Activated T-helper 1 cell treated with anti-CD3 and anti-CD28 coated beads, Interleukin-12 subunit alpha, Interleukin-12 subunit beta, Interleukin-2, Interleukin-4 antibody, amounts not matched to agents 30 ng/mL and 10 ng/mL and 1 ng/mL, durations not matched to agents 14 hours and 24 hours and 36 hours (primary cell): ENCODE measurements at regions not wholly inside any gene's neighbourhood (a gene's known extent, or its start where the extent isn't known, plus 50 kb on each side); places are given as distances from the start of the nearest gene placed in this dataset.

Experiments
- DNase-seq: peaks from one replicate; pipeline ENCODE4 v3.0.0; 2021; ENCODE audit warnings: low spot score
- H3K27ac Mint-ChIP-seq: one replicate; pipeline ENCODE4 v1.8.0; 2021; ENCODE audit warnings: mild to moderate bottlenecking, mixed read lengths
- H3K27me3 Mint-ChIP-seq: one replicate; pipeline ENCODE4 v1.8.0; 2022; ENCODE audit warnings: mild to moderate bottlenecking, moderate library complexity, mixed read lengths; ENCODE audit not compliant: insufficient read depth
- H3K36me3 Mint-ChIP-seq: one replicate; pipeline ENCODE4 v1.8.0; 2021; ENCODE audit warnings: low read depth, mixed read lengths
- H3K4me1 Mint-ChIP-seq: one replicate; pipeline ENCODE4 v1.8.0; 2021; ENCODE audit warnings: low read depth, mixed read lengths
- H3K4me3 Mint-ChIP-seq: one replicate; pipeline ENCODE4 v1.8.0; 2021; ENCODE audit warnings: mild to moderate bottlenecking, moderate library complexity, mixed read lengths
- H3K9me3 Mint-ChIP-seq: one replicate; pipeline ENCODE4 v1.8.0; 2021; ENCODE audit warnings: mixed read lengths
- intact Hi-C: fragments of 100-400 bp; cut with micrococcal nuclease; formaldehyde crosslinking; loops from one replicate; pipeline ENCODE4 v1.15.1; 2024

DNA sequence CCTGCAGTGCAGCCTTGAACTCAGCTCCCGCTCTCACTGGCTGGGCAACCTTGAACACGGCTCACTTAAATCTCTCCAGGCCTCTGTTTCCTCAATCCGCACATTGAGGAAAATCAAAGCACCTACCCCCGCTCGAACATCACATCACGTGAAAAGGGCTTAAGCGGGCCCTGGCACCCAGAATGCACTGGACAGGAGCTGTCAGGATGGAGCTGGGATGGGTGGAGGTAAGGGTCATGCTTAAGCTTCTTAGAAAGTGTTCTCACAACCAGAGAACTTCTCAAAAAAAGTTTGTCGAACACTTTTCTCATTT is 55.7 kb upstream of the MGMT start:
- Mint-ChIP-seq H3K9me3 (no peaks in the 10 kb centered on the region), H3K36me3 (no peaks in the 10 kb centered on the region), H3K4me1 (no peaks in the 10 kb centered on the region), H3K27me3 (no peaks in the 10 kb centered on the region), H3K27ac (no peak overlapping the region), H3K4me3 (no peak overlapping the region)
- DNase-seq: no peak
- intact Hi-C loops: no loop called here

DNA sequence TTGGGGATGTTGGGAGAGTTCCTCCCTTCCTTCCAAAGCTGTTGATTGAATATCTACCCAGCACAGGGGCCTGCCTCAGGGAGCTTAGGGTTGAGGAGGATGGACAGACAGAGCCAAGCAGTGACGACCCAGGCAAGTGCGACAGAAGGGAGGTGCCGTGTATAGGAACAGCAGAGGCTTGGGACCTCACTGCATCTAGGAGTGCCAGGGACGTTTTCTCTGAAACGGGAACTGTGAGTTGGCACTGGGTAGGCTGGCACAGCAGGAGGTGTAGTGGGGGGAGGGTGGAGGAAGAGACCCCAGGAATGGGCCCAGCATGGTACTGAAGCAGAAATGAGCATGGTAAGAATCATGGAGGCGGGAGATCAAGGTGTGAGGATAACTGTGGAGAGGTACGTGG is 55.3 kb upstream of the MGMT start:
- no peaks in the 10 kb centered on the region for H3K27me3 Mint-ChIP-seq
- no peak for DNase-seq
- intact Hi-C loops: no loop called here
- H3K9me3 Mint-ChIP-seq: no peaks in the 10 kb centered on the region
- H3K4me3 Mint-ChIP-seq: no peak overlapping the region
- no peaks in the 10 kb centered on the region for H3K36me3 Mint-ChIP-seq
- no peak overlapping the region for H3K27ac Mint-ChIP-seq
- H3K4me1 Mint-ChIP-seq: no peaks in the 10 kb centered on the region

- intact Hi-C loops: no loop called here
These were observed 54.0 kb upstream of the MGMT start for GRCh38 chr10:129413024-129413423.

GRCh38 chr10:129415215-129416140 is 51.6 kb upstream of the MGMT start:
- H3K9me3 Mint-ChIP-seq: no peaks in the 10 kb centered on the region
- H3K27me3 Mint-ChIP-seq: no peaks in the 10 kb centered on the region
- H3K27ac Mint-ChIP-seq: no peak overlapping the region
- no peaks in the 10 kb centered on the region for H3K4me1 Mint-ChIP-seq
- intact Hi-C loops: no loop called here
- H3K4me3 Mint-ChIP-seq: no peak overlapping the region
- H3K36me3 Mint-ChIP-seq: no peaks in the 10 kb centered on the region
- DNase-seq: no peak

More at GRCh38 chr10:129413024-129413423, 54.0 kb upstream of the MGMT start:
- Mint-ChIP-seq H3K4me3 (no peak overlapping the region), H3K27ac (no peak overlapping the region), H3K27me3 (no peaks in the 10 kb centered on the region), H3K9me3 (no peaks in the 10 kb centered on the region), H3K36me3 (no peaks in the 10 kb centered on the region), H3K4me1 (no peaks in the 10 kb centered on the region)
- no peak for DNase-seq

DNA sequence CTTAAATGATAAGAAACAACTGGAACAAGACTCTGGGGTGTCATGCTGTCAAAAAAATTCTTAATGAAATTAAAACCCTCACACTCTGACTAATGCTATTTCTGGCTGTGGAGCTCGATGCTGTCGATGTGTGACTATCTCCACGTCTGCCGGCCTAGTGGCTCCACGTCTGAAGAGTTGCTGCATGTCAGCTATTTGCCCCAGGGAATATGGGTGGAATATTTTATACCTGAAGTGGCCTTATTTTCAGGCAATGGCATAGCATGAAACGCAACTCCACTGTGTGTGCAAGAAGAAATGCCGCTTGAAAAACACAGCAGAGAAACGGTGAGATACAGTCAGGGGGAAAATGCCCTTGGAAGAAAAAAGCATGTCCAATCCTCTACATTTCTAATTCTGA is 50.9 kb upstream of the MGMT start:
- Mint-ChIP-seq H3K4me1 (no peaks in the 10 kb centered on the region), H3K27ac (no peak overlapping the region), H3K4me3 (no peak overlapping the region), H3K9me3 (no peaks in the 10 kb centered on the region), H3K36me3 (no peaks in the 10 kb centered on the region), H3K27me3 (no peaks in the 10 kb centered on the region)
- DNase-seq: no peak
- intact Hi-C loops: no loop called here

- Mint-ChIP-seq H3K36me3 (no peaks in the 10 kb centered on the region), H3K27me3 (peaks cover 4% of the 10 kb centered on the region), H3K4me3 (no peak overlapping the region), H3K4me1 (no peaks in the 10 kb centered on the region), H3K9me3 (no peaks in the 10 kb centered on the region), H3K27ac (no peak overlapping the region)
- intact Hi-C loops: no loop called here
- DNase-seq: no peak
These were observed 49.9 kb upstream of the MGMT start for GRCh38 chr10:129416956-129417765.
